NCI-H2107 treated with DMSO at 0.1 percent for 48 hours (cell line): ENCODE measurements at regions not wholly inside any gene's neighbourhood (a gene's known extent, or its start where the extent isn't known, plus 50 kb on each side); places are given as distances from the start of the nearest gene placed in this dataset.
A peak's percentile ranks its signal among the peaks of the same experiment; 100 is the strongest.

Source experiments
- DNase-seq: peaks from one replicate; lab custom pipeline; 2025; ENCODE audit not compliant: unreplicated experiment; lab: John Stamatoyannopoulos, UW

DNA sequence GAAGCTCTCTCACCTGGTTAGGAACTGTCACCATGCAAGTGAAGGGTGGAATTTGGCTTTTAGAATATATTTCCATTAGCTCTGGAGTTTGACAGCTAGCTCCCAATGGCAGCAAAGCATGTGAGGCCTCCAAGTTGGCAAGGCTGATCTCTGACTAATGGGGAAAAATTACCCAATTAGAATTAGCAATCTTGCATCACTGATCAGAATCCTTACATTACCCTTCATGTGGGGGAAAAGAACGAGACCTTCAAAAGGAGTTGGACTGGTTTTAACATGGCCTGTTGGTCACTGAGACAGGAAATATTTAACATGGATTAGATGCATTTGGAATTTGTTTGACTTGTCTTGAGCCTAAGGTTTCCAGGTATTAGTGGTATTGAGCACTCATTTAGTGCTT is 192.3 kb upstream of the GDNF start:
- no peak for DNase-seq

DNA sequence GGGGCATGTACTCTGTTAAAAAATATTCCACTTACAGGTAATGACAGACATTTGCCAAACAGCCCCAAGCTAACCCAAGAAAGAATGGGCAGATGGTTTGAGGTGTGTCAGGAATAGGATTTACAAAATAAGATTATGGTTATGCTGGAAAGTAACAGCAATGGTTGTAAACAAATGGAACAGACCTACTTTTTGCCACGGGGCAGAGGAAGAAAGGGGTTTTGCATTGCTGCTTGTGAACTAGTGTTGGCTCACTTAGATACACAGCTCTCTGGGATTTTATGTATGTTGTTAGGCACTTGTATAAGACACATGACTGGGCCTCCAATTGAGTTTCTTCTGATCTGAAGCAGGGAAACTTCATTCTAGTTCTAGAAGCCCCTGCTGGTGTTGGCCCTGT is 191.5 kb upstream of the GDNF start:
- no peak for DNase-seq

DNA sequence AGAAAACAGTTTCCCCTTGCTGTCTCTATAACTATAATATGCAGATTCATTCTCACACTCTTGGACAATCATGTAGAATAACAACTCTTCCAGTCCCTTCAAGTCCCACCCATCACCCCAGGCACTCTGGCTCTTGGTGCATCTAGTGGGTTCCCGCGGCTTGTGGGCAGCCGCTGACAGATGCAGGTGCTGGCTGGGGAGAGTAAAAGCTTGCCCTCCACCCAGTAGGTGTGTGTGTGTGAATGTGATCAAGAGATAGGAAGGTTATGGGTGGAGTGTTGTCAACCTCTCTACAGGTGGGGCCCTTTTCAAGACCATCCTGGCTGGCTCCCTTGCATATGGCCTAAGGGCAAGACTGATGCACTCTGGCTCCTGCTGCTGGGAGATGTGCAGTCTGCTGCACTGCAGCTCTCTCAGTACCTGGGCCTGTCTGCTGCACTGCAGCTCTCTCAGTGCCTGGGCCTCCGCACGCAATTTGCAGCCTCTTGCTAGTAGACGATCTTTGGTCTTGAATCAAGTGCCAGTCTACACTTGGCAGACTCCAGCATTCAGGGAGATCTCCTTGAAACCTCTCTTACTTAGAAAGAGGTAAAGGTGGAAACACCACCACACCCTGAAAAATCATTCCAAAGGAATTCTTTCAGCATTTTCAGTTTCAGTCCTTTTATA is 189.7 kb upstream of the GDNF start:
- no peak for DNase-seq

DNA sequence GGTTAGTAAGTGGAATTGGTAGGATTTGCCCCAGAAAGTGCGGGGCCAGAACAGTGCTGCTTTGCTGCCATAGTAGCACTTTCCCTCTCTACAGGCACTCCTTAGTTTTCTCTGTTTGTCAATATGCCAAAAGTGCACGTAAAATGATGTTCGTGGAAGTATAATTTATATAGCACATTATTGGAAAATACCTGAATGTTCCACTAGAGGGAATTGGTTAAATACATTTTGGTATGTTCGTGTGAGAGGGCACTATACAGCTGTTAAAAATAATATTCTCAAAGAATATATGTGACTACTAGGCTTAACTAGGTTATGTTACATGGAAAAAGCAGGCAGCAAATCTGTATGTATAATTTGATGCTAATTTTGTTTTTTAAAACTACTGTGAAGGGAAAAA is 184.0 kb upstream of the GDNF start:
- DNase-seq = no peak

DNA sequence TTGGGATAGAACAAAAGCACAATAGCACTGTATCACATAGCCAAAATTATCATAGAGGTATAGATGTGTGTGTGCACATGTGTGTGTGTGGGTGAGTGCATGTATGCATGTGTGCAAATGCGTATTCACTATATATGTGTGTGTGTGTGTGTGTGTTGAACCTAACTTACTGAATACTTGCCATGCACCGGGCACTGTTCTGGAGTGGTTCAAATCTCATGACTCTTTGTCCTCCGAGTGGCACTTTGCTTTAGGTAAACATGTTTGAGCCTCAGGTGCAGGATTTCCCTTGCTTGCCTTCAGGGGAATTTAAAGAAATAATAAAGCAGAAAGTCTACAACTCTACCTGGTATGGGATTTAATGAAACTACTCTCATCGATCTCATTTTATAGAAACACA is 183.5 kb upstream of the GDNF start:
- no peak for DNase-seq

DNA sequence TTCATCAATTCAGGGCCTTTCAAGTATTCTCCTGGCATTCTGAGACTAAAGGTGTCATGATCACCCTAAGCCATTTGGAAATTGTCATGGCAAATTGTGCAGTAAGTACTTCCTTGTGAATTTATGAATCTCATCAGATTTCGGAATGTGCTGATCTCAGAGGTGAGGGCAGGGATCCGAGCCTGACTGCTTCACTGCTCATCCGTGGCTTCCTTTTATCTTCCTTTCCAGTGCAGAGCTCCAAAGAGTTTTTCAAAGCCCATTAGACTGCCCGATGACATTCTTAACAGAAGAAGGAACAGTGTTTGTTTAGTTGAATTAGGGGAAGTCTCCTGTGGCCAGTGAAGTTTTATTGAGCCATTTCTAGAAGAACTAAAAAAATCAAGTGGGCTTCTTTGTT is 182.8 kb upstream of the GDNF start:
- DNase-seq = no peak

DNA sequence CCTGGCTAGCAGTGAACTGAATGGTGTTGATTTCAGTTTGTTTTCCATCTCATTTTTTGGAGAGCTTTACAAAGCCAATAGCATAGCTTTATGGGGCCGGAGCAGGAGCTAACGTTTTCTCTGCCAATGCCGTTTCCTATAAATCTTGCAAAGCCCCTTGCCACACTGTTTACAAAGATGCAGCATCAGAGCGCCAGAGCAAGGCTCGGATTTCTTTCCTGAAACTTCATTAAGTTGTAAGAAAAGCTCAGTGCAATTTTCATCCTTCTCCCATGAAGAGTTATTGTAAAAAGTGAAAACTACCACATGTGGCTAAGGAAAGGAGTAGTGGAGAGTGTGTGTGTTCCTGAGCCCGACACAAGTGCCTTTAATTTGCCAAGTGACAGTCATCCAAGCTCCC is 178.2 kb upstream of the GDNF start:
- DNase-seq = no peak

DNA sequence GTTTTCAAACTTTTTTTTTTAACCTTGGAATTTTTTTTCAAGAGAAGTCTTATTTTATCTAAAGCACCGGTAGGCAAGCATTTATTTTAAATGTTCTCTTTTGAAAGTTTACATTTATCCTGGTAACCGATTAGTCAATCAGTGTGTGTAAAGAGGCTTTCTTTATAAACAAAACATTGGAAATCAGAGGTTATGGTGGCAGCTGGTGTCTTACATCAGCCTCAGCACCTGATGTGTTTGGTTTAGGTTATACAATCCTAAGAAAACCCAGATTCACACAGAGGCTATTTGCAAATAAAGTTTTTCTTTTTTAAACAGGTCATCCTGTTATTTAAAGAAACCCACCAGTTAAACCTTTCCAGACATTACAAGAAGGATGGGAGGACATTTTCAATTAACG is 173.3 kb upstream of the GDNF start:
- DNase-seq = no peak

DNA sequence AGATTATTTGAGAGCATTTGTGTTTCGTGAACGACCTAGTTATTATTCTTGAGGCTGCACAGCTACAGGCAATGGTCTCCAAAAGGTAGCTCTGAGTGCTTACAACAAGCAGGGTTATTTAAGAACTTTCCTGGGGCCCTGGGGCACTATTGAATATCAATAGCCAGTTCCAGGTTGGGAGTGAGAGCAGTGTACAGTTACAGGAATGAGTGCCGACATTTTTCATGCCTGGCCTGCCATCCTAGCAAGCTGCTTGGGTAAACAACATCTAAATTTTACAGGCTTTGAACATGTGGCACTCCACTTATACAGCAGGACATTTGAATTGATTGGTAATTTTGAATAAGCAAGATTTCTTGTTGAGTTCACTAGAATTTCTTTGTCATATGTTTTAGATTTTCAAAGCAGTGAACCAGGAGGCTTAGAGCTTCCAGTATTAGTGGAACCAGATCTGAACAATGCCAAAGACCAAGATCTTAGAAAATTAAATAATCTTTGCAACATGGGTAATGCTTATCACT is 171.9 kb upstream of the GDNF start:
- peak; percentile 89 for DNase-seq

DNA sequence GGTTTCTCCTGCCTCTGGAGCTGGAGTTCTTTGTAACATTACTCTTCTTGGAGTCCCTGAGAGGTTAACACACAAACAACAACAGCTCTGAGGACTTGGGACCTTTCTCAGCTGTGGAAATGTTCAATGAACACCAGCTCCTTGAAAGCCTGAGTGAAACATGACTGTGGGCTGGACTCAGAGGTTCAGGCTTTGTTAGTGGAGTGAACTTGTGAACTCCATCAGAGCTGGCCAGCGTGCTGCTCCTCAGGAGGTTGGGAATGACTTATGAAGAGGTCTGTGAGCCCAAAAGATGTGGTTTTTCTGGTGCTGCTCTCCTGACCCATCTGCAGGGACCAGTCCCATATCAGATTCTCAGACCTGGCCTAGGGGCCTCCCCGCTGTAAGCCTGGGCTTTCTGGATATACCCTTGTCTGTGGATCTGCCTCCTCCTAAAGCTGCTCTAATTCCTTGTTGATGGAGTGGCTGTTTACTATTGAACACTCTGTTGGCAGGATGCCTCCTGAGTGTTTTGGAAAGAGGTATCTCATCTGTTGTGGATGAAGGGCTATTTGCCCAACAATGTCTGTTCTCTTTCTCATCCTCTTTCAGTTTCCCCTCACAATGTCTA is 170.0 kb upstream of the GDNF start:
- DNase-seq = peak; percentile 37

DNA sequence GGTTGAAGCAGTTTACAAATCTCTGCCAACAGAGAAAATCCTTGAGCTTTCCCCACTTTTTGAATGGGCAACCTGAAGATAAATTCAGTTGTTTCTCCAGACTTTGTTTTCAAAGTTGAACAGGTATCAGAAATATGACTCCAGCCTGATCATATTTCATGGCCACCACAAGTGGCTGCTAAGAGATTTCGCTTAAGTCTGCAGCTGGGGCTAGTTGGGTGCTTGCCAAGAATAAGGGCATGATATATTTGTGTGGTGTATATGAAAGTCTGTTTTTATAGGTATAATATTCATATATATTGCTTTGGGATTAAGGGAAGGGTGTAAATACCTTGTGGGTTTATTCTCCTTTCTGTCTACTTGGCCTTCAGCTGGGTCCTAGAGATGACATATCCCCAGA is 168.4 kb upstream of the GDNF start:
- peak; percentile 93 for DNase-seq

DNA sequence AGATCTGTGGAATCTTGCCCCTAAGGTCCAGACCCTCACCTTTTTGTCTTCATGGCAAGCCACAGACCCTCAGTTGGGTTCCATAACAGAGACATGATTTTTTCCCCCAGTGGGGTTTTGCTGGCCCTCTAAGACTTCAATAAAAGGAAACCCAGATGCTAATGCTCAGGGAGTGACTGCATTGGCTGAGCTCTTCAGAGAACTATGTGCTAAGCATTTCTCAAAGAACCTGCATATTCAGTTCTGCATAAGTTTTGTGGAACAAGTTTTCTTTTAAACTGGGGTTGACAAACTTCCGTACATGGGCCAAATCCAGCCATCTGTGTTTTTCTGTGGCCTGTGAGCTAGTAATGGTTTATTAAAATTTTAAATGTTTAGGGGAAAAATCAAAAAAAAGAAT is 159.8 kb upstream of the GDNF start:
- DNase-seq = no peak

DNA sequence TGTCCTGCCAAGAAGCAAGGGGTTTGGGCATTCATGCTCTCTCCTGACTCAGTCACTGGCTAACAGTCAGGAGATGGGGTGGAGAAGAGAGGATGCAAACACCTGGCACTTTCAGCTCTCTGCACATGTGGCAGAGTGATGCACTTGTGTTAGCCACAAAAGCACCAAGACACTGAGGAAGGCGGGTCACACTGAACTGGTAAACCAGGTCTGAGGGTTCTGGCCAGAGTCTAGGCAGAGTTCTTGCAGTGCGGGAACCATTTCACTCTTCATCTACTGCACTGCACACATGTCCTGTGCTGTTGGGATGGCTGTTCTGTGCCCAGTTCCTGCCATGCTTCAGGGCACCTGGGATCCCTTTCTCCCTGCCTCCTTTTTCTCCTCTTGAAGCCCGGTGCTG is 157.1 kb upstream of the GDNF start:
- DNase-seq = no peak

DNA sequence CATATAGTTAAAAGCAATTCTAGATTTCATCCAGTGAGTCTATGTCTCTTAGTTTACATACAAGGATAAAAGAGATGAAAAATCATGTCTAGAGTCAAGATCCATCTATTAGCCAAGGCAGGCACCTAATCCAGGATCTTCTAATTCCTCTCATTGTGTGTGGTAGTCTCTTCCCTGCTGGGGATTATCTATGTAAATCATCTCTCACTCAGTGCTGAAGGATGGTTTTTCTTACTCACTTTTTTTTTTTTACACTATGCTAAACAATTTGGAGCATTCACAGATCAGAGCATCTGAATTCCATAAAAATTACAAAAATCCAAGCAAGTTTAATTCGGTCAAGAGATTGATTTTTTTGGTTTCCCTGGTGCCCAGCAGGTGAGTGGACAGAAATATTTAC is 154.9 kb upstream of the GDNF start:
- DNase-seq = no peak

DNA sequence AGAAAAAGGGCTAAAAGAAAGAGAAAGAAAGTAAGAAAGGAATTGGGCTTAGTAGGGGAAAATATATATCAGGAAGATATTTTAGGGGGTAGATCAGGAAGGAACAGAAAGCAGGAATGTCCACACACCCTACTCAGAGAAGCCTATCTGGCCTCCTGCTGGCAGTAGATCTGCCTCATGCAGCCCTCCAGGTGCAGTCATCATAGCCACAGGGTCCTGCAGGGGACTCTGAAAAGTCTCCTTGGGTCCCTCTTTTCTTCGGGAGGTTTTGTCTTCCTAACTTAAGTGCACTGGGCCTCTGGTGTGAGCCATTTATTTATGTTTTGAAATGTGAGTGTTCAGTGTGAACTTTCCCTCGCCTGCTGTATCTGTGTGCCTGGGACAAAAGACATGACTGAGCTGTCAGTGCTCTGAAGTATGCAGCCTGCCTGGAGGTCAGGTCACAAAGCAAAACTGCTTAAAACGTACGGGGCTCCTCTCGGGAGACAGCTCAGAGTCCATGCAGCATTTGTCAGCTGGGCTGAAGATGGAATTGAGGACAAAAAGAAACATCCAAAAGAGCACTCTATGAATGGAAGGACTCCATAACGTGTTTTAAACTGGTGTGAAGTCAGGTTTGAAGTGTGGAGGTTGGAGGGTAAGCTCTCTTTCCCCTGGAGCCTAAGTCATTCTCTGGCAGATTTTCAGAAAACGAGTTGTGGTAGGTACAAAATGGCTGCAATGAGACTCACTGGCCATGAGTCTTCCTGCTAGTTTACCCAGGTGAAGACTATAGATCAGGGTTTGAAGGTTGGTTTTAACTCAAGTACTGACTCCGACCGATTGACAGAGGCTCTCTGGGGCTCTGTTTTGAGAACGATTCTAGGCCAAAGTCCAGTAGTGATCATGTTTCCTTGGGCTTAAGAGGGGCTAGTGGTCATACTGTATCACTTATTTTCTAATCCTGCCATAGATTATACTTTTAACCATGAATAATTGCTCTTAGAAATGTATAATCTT is 151.8 kb upstream of the GDNF start:
- no peak for DNase-seq

DNA sequence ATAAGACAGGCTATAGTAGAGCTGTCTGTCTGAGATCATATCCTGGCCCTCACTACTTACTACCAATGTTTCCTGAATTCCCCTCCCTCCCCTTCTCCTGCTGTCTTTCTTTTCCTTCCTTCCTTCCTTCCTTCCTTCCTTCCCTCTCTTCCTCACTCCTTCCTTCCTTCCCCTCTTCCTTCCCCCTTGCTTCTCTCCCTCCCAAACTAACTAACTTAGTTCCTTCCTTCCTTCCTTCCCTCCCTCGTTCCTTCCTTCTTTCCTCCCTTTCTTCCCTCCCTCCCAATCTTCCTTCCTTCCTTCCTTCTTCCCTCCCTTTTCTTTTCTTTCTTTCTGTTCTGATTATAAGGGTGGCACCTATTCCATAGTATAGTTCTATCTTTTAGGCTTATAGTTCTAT is 150.0 kb upstream of the GDNF start:
- DNase-seq = no peak

DNA sequence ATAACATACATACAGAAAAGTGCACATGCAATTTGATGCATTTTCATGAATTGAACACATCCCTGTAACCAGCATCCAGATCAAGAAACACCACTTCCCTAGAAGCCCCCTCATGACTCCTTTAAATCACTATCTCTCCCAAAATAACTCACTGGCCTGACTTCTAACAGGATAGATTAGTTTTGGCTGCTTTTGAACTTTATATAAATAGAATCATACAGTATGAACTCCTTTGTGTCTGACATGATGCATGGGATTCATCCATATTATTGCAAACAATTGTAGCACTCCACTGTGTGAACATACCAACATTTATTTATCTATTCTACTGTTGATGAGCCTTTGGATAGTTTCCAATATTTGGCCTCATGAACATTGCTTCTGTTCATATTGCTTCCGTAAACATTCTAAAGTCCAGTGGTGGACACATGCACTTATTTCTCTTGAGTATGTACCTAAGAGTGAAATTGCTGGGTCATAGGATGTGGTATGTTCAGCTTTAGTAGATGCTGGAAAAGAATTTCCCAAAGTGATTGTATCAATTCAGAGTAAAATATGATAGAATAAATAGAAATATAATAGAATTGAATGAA is 148.7 kb upstream of the GDNF start:
- DNase-seq = no peak

DNA sequence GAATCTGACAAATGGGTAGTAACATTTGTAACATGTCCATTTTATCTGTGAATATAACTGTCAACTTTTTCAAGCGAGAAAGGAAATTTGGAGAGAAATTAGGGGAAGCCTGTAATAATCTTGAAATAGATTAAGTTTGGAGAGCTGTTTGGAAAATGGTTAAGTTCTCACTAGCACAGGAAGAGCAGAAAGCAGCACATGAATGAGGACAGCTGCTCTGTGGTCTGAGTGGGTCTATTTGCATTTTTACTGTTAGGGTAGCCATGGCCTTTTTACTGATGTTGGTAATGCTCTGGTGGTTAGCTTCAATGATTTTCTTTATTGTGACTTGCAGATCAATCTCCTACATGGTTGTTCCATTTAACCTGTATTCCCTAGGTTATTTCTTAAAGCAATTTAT is 144.5 kb upstream of the GDNF start:
- peak; percentile 38 for DNase-seq

DNA sequence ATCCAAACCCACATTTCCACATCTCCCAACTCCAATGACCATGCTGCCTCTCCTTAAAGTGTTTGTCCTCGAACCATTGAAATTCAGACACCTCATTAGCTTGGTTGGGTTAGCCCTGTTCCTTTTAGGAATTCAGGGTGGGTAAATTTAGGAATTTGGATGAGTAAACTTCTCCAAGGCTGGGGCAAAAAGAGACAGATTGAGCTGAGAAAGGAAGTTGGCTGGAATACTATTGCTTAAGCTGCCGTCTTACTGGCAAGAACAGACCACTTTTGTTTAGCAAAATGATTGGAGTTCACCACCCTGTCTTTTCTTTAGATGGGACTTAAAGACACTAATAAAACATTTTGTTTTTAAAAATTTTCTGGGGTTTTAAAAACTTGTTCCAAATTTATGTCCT is 143.6 kb upstream of the GDNF start:
- DNase-seq = no peak

DNA sequence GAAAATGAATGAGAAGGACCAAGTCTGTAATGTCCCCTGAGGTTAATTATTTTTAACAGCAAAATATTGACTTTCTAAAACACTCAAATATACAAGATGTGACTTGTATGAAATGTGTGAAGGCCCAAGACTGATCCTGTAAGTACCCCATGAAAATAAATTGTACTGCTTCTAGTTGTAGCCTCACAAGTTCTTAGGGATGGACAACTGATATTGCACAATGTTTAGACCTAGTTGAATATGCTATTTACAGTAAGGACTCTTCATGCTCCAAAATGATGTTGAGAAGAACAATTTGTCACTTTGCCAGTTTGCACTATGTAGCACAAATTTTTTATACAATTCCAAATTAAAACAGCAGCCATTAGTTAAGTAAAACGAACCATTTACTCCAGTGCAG is 139.7 kb upstream of the GDNF start:
- DNase-seq = no peak

DNA sequence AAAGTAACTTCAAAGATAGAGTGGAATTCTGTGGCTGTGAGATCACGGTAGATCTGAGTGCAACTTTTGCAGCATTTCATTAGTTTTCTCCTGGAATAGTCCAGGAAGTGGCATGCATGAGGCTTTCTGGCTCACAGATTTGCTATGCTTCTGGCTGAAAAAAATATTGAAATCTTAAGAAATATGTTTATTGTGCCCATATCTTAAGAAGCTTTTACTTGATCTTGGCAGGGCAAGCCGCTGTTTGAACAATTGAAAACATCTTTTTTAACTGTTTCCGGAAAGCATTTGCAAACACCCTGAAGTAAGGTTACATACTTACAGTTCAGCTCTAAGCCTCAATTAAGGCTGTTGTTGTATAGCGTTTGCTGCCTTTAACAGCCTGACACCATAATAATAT is 135.7 kb upstream of the GDNF start:
- DNase-seq = no peak
